Astrocyte of the spinal cord (primary cell): ENCODE measurements at regions not wholly inside any gene's neighbourhood (a gene's known extent, or its start where the extent isn't known, plus 50 kb on each side); places are given as distances from the start of the nearest gene placed in this dataset.
A peak's percentile ranks its signal among the peaks of the same experiment; 100 is the strongest.

Experiments used
- DNase-seq: peaks from one replicate; pipeline ENCODE4 v3.0.0; 2011; ENCODE audit warnings: low read depth, low spot score
- H3K4me3 ChIP-seq: 2 replicates; pipeline ENCODE4 v1.5.1; 2011; ENCODE audit warnings: low read depth, mild to moderate bottlenecking, low read length, moderate library complexity
- in situ Hi-C: cut with HindIII; loops from 2 replicates; pipeline ENCODE4 v1.10.0; 2017; ENCODE audit warnings: low sequenced_read_pairs
- TF ChIP-seq, protein P1 (sequence below): IDR thresholded peaks from 2 replicates; pipeline ENCODE4 v1.5.1; 2012; ENCODE audit warnings: low read depth, mild to moderate bottlenecking, low read length, inconsistent platforms

DNA sequence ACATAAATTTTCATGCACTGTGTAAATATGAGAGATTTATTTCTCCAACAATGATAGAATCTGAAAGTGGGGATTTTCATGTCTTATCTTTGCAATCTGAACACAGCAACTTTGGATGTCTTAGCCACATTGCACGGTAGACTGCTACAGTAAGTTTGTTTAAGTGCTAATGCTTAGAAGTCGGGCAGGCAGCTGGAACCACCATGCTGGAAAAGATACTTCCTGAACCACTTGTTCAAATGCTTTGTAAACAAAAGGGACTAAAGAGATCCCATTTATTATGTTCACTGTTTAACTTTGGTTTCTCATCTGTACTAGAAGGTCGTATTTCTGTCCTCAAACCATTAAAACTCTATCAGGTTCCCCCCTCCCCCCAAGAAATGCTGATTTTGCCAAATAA lies 555.9 kb upstream of the DIPK2B start:
- DNase-seq, result peak; percentile 44
- in situ Hi-C loops, result no loop called here
- TF ChIP-seq, protein P1, sequence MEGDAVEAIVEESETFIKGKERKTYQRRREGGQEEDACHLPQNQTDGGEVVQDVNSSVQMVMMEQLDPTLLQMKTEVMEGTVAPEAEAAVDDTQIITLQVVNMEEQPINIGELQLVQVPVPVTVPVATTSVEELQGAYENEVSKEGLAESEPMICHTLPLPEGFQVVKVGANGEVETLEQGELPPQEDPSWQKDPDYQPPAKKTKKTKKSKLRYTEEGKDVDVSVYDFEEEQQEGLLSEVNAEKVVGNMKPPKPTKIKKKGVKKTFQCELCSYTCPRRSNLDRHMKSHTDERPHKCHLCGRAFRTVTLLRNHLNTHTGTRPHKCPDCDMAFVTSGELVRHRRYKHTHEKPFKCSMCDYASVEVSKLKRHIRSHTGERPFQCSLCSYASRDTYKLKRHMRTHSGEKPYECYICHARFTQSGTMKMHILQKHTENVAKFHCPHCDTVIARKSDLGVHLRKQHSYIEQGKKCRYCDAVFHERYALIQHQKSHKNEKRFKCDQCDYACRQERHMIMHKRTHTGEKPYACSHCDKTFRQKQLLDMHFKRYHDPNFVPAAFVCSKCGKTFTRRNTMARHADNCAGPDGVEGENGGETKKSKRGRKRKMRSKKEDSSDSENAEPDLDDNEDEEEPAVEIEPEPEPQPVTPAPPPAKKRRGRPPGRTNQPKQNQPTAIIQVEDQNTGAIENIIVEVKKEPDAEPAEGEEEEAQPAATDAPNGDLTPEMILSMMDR, result no peak
- H3K4me3 ChIP-seq, result no peak overlapping the region

DNA sequence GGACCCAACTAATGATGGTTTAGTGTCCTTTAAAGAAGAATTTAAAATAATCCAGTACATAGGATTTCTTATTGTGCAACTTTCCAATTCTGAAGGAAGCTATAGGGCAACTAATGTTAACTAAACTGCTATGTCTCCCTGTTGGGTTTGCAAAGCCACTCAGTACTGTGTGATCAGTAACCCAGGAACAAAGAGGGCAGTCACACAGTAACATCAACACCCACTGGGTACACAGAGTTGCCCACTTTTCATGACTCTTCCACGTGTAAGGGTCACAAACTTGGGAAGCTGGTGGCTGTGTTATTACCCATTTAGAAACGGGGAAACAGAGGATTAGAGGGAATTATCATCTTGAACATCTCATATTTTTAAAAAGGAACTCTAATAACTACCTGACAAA lies 555.0 kb upstream of the DIPK2B start:
- H3K4me3 ChIP-seq, result no peak overlapping the region
- peak; percentile 17 for DNase-seq
- TF ChIP-seq, protein P1, result no peak
- in situ Hi-C loops, result no loop called here

DNA sequence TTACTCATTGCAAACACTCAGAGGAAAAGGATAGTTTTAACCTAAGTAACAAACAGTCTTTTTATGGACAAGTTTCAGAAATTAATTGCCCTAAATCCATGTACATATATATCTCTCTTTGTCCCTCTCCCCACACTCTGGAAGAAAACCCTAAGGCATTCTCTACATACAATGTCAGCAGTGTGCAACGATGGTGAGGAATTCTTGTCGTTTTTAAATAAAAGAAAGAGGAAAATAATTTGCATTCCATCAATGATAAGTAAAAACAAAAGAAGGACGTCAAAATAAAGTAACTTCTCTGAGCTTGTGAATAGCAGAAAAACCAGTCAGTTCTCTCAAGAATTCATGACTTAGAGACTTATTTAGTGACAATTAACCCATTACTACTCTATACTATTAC lies 550.5 kb upstream of the DIPK2B start:
- no peak for DNase-seq
- TF ChIP-seq, protein P1, result no peak
- H3K4me3 ChIP-seq, result no peak overlapping the region
- in situ Hi-C loops, result no loop called here

DNA sequence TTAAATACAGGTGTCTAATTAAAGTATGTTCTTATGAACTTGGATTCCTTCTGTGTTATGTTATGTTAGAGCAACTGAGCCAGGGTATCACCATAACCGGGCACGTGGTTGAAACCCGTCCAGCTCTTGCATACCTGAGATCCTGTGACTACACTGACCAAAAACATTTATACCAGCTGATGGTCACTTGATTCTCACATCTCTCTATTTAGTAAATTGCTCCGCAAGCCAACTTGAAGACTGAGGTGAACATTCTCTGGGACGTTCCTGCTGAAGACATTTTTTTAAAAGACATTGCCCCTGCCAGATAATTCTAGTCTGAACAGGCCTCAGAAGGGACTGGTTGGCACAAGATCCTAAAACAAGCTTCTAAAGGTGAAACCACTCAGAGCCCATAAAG lies 550.0 kb upstream of the DIPK2B start:
- DNase-seq, result peak; percentile 34
- no peak overlapping the region for H3K4me3 ChIP-seq
- TF ChIP-seq, protein P1, result no peak
- in situ Hi-C loops, result no loop called here

- in situ Hi-C loops, result no loop called here
- TF ChIP-seq, protein P1, result peak; percentile 29
- no peak overlapping the region for H3K4me3 ChIP-seq
- DNase-seq, result peak; percentile 34
These were observed 548.7 kb upstream of the DIPK2B start for GRCh38 chrX:45749375-45749774.

GRCh38 chrX:45748369-45748774 lies 547.7 kb upstream of the DIPK2B start:
- DNase-seq, result peak; percentile 22
- H3K4me3 ChIP-seq, result no peak overlapping the region
- TF ChIP-seq, protein P1, result no peak
- in situ Hi-C loops, result no loop called here

DNA sequence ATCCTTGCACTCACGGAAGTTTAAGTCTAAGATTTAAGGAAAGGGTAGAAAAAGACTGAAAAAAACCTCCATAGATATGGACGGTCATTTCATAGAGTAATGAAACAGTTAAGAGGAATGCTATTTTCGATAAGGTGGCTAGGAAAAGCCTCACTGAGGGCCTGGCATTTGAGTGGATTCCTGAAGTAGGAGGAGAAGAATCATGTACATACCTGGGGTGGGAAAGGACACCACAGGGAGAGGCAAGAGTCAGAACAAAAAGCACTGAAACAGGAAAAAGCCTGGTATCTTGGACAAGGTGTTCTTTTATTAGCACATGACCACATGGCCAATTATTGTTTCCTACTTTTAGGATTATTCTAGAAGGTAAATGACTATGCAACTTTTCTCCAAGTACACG lies 547.2 kb upstream of the DIPK2B start:
- H3K4me3 ChIP-seq, result no peak overlapping the region
- TF ChIP-seq, protein P1, result no peak
- in situ Hi-C loops, result no loop called here
- peak; percentile 23 for DNase-seq
